ENCODE measurements at regions not wholly inside any gene's neighbourhood (a gene's known extent, or its start where the extent isn't known, plus 50 kb on each side); places are given as distances from the start of the nearest gene placed in this dataset.

- TF ChIP-seq IKZF1 (conservative IDR thresholded peaks at IDR 0.05) (no peak), EZH2 (IDR thresholded peaks at IDR 0.05; ENCODE audit: borderline replicate concordance, control insufficient read depth, low read depth, low read length) (no peak)
Observed at GRCh38 chr13:84431646-84432045, 549.4 kb upstream of the SLITRK1 start.
